Right ventricle myocardium superior (tissue), 1 donor: ENCODE measurements at regions not wholly inside any gene's neighbourhood (a gene's known extent, or its start where the extent isn't known, plus 50 kb on each side); places are given as distances from the start of the nearest gene placed in this dataset.
"Not testable (repeated sequence)": the region's sequence is repeated elsewhere in the genome, so short reads cannot be mapped to it uniquely, and the experiment has no call there.

Source experiments
- ATAC-seq: fragments of 200-7000 bp; cut with Tn5 transposase; one replicate; pipeline ENCODE4 v1.9.1; 2020; ENCODE audit warnings: mild to moderate bottlenecking; ENCODE audit not compliant: poor library complexity
- DNase-seq: peaks from one replicate; pipeline ENCODE4 v3.0.0-alpha.2; 2020
- intact Hi-C: fragments of 100-400 bp; cut with DNase I; formaldehyde crosslinking; loops from one replicate; pipeline ENCODE4 v1.11.2; 2022
- donor health status: DM: no; HTN: yes; CAD: no; lungs with severe emphysema.

- DNase-seq, intact Hi-C loops: not testable (repeated sequence)
- ATAC-seq, result peak; percentile 85
These were observed 111.8 kb upstream of the SEC22B start for GRCh38 chr1:120288167-120288566.

- ATAC-seq, result peak; percentile 38
- intact Hi-C loops, DNase-seq: not testable (repeated sequence)
These were observed 106.6 kb upstream of the SEC22B start for GRCh38 chr1:120282744-120283464.

- DNase-seq, intact Hi-C loops: not testable (repeated sequence)
- peak; percentile 32 for ATAC-seq
These were observed 101.9 kb upstream of the SEC22B start for GRCh38 chr1:120278259-120278610.

- intact Hi-C loops, result not testable (repeated sequence)
These were observed 101.3 kb upstream of the SEC22B start for GRCh38 chr1:120277428-120278258.

GRCh38 chr1:120276710-120277109 lies 100.4 kb upstream of the SEC22B start:
- peak; percentile 35 for ATAC-seq
- DNase-seq, intact Hi-C loops: not testable (repeated sequence)

More at GRCh38 chr1:120277428-120278258, 101.3 kb upstream of the SEC22B start:
- peak; percentile 88 for ATAC-seq
- DNase-seq, result not testable (repeated sequence)

GRCh38 chr1:120274438-120274837 lies 98.1 kb upstream of the SEC22B start:
- DNase-seq, ATAC-seq, intact Hi-C loops: not testable (repeated sequence)

GRCh38 chr1:120273363-120273762 lies 97.0 kb upstream of the SEC22B start:
- ATAC-seq, intact Hi-C loops, DNase-seq: not testable (repeated sequence)

GRCh38 chr1:120272242-120272641 lies 95.9 kb upstream of the SEC22B start:
- DNase-seq, ATAC-seq, intact Hi-C loops: not testable (repeated sequence)

- ATAC-seq, intact Hi-C loops: not testable (repeated sequence)
These were observed 95.4 kb upstream of the SEC22B start for GRCh38 chr1:120271561-120272221.

GRCh38 chr1:120267894-120268551 lies 91.7 kb upstream of the SEC22B start:
- ATAC-seq, DNase-seq, intact Hi-C loops: not testable (repeated sequence)

More at GRCh38 chr1:120271561-120272221, 95.4 kb upstream of the SEC22B start:
- not testable (repeated sequence) for DNase-seq

GRCh38 chr1:120264564-120264963 lies 88.2 kb upstream of the SEC22B start:
- DNase-seq, intact Hi-C loops, ATAC-seq: not testable (repeated sequence)

GRCh38 chr1:120262791-120263751 lies 86.8 kb upstream of the SEC22B start:
- ATAC-seq, result peak; percentile 66
- intact Hi-C loops, DNase-seq: not testable (repeated sequence)

- ATAC-seq, result peak; percentile 83
- intact Hi-C loops, DNase-seq: not testable (repeated sequence)
These were observed 81.4 kb upstream of the SEC22B start for GRCh38 chr1:120257778-120258105.

- intact Hi-C loops, DNase-seq: not testable (repeated sequence)
- ATAC-seq, result peak; percentile 36
These were observed 80.9 kb upstream of the SEC22B start for GRCh38 chr1:120257064-120257777.

GRCh38 chr1:120250756-120251155 lies 74.4 kb upstream of the SEC22B start:
- intact Hi-C loops, ATAC-seq, DNase-seq: not testable (repeated sequence)

GRCh38 chr1:120248726-120249427 lies 72.6 kb upstream of the SEC22B start:
- intact Hi-C loops, DNase-seq: not testable (repeated sequence)

More at GRCh38 chr1:120248726-120249427, 72.6 kb upstream of the SEC22B start:
- peak; percentile 50 for ATAC-seq
